ENCODE measurements at regions not wholly inside any gene's neighbourhood (a gene's known extent, or its start where the extent isn't known, plus 50 kb on each side); places are given as distances from the start of the nearest gene placed in this dataset.

GRCh38 chr18:45312555-45313126 lies 302.6 kb upstream of the SLC14A2 start:
- DNase-seq (ENCODE audit: low read depth in 2 of 2): no peak

- DNase-seq (ENCODE audit: low read depth in 2 of 2): no peak
Measured at GRCh38 chr18:45316127-45316526, 299.1 kb upstream of the SLC14A2 start.

- DNase-seq (ENCODE audit: low read depth in 2 of 2): no peak
Measured at GRCh38 chr18:45317948-45318640, 297.2 kb upstream of the SLC14A2 start.

DNA sequence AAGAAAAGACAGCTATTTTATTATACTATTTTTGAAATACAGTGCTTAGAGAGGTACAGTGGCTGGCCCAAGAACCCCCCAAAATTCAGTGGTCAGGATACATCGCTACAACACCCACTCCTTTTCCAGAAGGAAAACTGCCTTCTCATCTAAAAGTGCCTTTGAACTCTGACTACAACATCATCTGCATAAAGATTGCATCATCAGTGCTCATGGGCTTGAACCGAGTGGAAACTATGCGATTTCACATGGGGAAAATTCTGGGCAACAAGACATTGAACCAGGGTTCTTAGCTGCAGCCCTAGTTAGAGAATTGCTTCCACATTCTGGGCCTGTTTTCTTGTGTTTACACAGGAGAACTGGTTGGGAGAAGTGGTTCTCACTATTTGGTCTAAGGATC lies 294.6 kb upstream of the SLC14A2 start:
- no peak for DNase-seq (ENCODE audit: low read depth in 2 of 2)

GRCh38 chr18:45321520-45321919 lies 293.8 kb upstream of the SLC14A2 start:
- DNase-seq (ENCODE audit: low read depth in 2 of 2): no peak

DNA sequence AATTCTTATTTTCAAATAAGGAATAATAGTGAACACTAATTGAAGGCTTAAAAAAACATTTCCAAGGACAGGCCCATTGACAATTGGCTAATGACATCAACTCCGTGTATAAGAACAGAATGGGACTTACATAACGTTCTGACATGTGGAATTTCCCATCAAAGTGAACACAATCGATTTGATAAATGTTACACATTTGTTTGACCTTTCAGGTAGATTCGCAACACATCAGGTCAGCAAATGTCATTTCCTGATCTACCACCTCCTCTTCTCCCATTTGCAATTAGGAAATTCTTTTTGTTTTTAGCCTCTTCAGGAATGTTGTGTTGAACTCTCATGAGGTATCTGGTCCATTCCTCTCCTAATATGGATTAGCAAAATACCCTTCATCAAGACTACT lies 292.9 kb upstream of the SLC14A2 start:
- no peak for DNase-seq (ENCODE audit: low read depth in 2 of 2)

- no peak for DNase-seq (ENCODE audit: low read depth in 2 of 2)
Measured at GRCh38 chr18:45324101-45324494, 291.2 kb upstream of the SLC14A2 start.

- no peak for DNase-seq (ENCODE audit: low read depth in 2 of 2)
Measured at GRCh38 chr18:45324495-45325113, 290.7 kb upstream of the SLC14A2 start.

GRCh38 chr18:45325778-45326177 lies 289.5 kb upstream of the SLC14A2 start:
- no peak for DNase-seq (ENCODE audit: low read depth in 2 of 2)

DNA sequence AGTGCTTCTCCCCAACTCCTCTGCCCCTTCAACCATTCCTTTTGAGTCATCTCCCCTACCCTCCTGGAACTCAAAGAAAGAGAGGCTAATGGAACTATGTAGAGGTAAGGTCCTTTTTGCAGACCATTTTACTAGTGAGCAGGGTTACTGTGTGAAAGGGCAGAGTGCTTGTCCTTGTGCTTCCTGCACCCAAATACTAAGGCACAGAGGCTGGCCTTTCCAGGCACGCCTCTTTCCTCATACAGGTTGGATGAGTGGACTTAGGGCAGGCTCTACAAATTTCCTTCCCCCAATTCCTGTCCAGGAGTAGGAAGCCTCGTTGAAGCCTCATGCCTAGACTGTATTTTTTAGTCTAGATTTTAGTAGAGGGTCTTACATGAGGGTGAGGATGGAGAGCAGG lies 288.8 kb upstream of the SLC14A2 start:
- no peak for DNase-seq (ENCODE audit: low read depth in 2 of 2)

- DNase-seq (ENCODE audit: low read depth in 2 of 2): no peak
Measured at GRCh38 chr18:45328296-45328695, 287.0 kb upstream of the SLC14A2 start.

GRCh38 chr18:45328811-45329210 lies 286.5 kb upstream of the SLC14A2 start:
- DNase-seq (ENCODE audit: low read depth in 2 of 2): no peak

- DNase-seq (ENCODE audit: low read depth in 2 of 2): no peak
Measured at GRCh38 chr18:45329316-45329715, 286.0 kb upstream of the SLC14A2 start.

GRCh38 chr18:45330170-45330594 lies 285.1 kb upstream of the SLC14A2 start:
- no peak for DNase-seq (ENCODE audit: low read depth in 2 of 2)

DNA sequence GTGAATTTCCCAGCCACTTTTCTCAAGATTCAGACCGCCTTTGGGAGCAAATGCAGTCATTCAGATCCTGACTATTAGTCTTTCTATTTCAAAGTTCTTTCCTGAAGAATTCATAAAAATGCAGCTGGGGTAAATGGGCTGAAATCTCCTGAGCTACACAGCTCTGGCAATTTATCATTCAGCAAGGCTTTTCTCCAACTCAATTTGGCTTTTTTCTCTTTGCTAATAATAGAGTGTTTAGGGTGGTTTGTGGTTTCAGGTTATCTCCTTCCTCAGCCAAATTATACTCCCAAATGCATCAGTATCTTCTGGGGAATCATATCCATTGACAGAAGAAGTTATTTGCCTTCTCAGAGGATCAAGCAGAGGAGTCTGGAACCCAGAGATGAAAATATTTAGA lies 282.4 kb upstream of the SLC14A2 start:
- no peak for DNase-seq (ENCODE audit: low read depth in 2 of 2)

DNA sequence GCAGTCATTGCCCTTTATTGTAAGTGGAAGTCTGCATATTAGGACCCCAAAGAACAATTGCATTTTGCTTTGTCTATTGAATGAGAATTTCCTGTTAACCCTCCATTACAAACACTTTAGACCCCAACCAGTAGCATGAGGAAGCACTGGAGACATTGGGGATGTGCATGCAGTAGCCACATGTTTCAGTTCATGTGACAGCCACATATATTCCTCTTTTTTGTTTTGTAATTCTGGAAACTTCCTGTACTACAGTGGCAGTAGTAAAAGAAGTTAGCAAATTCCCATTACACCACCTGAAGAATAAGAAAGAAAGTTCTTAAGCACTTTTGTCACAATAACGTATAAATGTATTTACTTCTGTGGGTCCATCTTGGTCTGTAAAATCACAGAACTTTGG lies 281.1 kb upstream of the SLC14A2 start:
- DNase-seq (ENCODE audit: low read depth in 2 of 2): no peak

DNA sequence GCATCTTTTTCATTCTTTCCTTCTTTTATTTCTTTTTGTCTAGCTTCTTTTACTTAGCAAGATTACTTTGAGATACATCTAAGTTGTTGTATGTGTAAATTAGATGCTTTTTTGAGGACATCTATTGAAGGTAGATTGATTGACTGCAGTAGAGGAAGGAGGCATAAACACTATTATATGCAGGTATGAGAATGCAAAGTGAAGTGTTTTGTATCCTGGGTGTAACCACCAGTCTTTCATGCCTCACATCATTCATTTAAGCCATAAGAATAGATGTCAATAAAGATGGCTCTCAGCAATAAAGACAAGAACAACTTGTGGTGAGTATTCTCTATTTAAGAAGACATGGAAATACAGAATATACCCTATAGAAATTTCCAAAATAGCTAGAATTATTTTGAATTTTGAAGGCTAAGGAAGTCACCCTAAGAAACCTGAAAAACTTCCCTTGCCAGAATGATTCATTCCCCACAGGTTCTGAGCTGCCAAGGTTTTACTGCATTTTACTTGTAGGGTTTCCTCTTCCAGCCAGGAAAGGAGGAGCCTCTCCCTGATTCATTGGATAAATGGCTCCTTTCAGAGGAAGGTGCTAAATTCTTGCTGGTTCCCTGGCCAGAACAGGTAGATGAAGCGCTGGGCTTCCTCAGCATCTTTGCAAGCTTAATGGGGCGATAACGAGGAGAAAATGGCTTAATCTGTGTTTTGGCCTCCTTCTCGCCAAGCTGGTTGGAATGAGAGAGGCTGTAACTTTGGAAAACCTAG lies 279.8 kb upstream of the SLC14A2 start:
- DNase-seq (ENCODE audit: low read depth in 2 of 2): no peak

DNA sequence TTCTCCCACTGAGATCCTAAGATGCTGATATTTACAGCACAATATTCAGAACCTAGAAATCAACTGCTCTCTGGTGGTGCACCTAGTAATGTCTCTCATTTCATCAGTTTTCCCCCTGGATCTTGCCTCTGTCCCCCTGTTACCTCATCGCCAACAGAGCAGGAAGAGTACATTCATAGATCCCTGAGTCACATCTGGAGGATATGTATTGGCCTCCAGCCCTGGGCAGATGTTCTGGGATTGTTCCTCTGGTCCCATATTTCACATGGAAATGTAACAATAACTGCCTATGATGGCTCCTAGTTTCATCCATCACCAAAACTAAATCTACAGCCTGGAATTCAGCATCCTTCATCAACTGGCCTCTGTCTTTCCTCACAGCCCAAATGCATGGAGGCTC lies 278.8 kb upstream of the SLC14A2 start:
- DNase-seq (ENCODE audit: low read depth in 2 of 2): no peak

DNA sequence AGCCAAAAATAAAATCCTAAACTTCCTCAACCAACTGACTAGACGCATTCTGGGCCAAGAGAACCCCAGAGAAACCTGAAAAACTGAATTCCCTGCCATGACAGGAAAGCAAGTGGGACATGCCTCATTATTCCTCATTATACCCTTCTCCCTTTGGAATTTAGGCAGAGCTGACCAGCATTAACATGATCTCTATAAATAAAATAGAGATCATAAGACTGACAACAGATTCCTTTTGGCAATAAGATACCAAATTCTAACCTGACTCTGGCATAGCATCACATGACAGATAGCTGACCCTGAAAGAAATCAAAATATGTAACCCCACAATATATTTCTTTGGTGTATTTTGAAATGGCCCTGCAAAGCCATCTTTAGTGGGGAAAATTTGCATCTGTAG lies 277.8 kb upstream of the SLC14A2 start:
- no peak for DNase-seq (ENCODE audit: low read depth in 2 of 2)

DNA sequence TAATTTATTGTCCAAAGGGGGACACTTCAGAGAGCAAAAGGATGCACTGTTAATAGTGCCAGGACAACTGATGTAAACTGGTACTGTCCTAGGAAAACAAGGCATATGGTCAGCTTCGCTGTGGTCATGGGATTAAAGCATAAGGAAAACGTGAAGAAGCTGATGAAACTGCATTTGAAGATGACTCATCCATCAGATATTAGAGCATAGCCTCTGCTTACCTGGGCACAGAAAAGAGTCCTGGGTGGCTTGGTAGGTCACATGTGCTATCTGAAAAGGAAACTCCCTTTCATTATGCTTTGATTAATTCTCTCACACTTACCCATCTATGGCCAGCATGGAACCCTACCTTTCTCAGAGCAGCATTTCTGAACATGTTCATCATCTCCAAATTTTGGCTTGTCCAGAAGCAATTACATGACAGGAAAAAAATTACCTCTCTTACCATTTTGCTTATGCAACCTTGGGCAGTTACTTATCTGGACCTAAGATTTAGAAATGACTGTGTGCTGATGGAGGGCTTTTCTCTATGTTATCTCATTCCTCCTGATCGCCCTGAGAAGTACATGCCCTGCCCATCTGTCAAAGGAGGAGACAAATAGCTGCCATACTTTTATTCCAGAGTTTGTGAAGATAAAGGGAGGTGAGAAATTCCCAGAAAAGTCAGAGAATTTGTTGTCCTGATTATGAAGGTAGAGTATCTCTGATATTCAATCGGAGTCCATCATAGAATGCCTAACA lies 275.3 kb upstream of the SLC14A2 start:
- no peak for DNase-seq (ENCODE audit: low read depth in 2 of 2)

DNA sequence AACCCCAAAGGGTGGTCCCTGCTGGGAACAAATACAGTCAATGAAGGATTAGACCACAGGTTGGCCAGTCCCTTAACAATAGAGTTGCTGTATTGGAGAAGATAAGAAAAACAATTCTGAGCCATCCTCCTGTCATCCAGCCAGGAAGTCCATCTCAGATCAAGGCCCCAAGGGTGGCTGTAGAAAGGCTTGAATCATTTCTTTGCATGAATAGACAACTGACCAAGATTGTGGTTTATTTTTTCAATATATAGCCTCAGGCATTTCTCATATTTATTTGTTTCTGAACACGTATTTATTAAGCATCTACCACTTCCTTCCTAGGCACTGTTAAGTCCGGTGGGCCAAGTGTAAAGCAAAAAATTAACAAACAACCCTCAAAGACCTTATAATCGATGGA lies 274.4 kb upstream of the SLC14A2 start:
- DNase-seq (ENCODE audit: low read depth in 2 of 2): no peak

DNA sequence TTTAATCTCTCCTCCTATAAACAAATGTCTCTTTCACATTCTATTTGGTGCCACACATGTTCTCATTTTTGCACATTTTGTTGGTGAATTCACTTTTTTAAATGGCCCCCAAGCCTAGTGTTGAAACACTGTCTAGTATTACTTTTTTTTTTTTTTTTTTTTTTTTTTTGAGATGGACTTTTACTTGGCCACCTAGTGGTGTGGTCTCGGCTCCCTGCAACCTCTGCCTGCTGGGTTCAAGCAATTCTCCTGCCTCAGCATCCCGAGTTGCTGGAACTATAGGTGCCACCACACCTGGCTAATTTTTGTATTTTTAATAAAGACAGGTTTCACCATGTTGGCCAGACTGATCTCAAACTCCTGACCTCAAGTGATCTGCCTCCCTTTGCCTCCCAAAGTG lies 273.8 kb upstream of the SLC14A2 start:
- DNase-seq (ENCODE audit: low read depth in 2 of 2): no peak
